Muscle layer of duodenum (tissue), 2 donors: ENCODE measurements at regions not wholly inside any gene's neighbourhood (a gene's known extent, or its start where the extent isn't known, plus 50 kb on each side); places are given as distances from the start of the nearest gene placed in this dataset.
"Not testable (repeated sequence)": the region's sequence is repeated elsewhere in the genome, so short reads cannot be mapped to it uniquely, and the experiment has no call there.

Experiments used
- H3K27ac ChIP-seq: one replicate; pipeline ENCODE4 v1.7.0; 2013; ENCODE audit warnings: mild to moderate bottlenecking, low read length
- H3K27me3 ChIP-seq: one replicate; pipeline ENCODE4 v1.7.0; 2013; ENCODE audit warnings: low read depth, mild to moderate bottlenecking, control low read depth, low read length
- H3K36me3 ChIP-seq, 2 donors: one replicate each; pipeline ENCODE4 v1.7.0; 2013; ENCODE audit warnings: low read length in 2 of 2, control low read depth in 1 of 2, mild to moderate bottlenecking in 1 of 2; ENCODE audit not compliant: insufficient read depth in 2 of 2, control insufficient read depth in 1 of 2
- H3K4me1 ChIP-seq, 2 donors: one replicate each; pipeline ENCODE4 v1.7.0; 2013; ENCODE audit warnings: low read length in 2 of 2, mild to moderate bottlenecking in 2 of 2, control low read depth in 1 of 2, moderate library complexity in 1 of 2; ENCODE audit not compliant: insufficient read depth in 2 of 2, control insufficient read depth in 1 of 2
- H3K4me3 ChIP-seq, 2 donors: one replicate each; pipeline ENCODE4 v1.7.0; 2013; ENCODE audit warnings: low read length in 2 of 2, low read depth in 1 of 2, mild to moderate bottlenecking in 1 of 2
- H3K9me3 ChIP-seq, 2 donors: one replicate each; pipeline ENCODE4 v1.7.0; 2013; ENCODE audit warnings: low read length in 2 of 2, control low read depth in 1 of 2, mild to moderate bottlenecking in 1 of 2; ENCODE audit not compliant: control insufficient read depth in 1 of 2
- donor health status: healthy.

DNA sequence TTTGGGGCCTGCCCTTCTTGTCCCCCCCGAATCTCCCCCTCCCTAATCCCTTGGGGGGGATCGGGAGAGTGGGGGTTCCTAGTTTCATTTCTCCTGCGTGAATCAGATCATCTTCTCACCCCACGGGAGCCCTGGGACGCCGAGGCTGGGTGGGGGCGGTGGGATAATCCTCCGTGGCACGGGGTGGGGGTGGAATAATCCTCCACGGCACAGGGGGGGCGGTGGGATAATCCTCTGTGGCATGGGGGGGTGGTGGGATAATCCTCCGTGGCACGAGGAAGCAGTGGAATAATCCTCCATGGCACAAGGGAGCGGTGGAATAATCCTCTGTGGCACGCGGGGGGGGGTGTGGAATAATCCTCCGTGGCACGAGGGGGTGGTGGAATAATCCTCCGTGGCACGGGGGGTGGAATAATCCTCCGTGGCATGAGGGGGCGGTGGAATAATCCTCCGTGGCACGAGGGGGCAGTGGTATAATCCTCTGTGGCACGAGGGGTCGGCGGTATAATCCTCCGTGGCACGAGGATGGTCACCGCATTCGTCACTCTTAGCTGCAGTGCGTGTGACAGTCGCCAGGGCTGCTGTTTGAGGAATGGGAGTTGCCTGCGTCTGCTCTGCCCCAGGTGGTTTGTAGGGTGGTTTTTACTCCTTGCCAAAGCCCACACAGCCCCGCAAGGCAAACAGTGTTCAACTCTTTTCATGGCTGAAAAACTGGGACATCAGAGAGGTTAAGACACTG is 156.9 kb downstream of the LAT start:
- H3K9me3 ChIP-seq, result no peaks in the 10 kb centered on the region
- no peaks in the 10 kb centered on the region for H3K27me3 ChIP-seq
- no peak overlapping the region for H3K4me3 ChIP-seq
- peaks cover 0 to 4% of the 10 kb centered on the region in 2 donors for H3K4me1 ChIP-seq
- no peak overlapping the region for H3K27ac ChIP-seq
- peaks cover 0 to 4% of the 10 kb centered on the region in 2 donors for H3K36me3 ChIP-seq

DNA sequence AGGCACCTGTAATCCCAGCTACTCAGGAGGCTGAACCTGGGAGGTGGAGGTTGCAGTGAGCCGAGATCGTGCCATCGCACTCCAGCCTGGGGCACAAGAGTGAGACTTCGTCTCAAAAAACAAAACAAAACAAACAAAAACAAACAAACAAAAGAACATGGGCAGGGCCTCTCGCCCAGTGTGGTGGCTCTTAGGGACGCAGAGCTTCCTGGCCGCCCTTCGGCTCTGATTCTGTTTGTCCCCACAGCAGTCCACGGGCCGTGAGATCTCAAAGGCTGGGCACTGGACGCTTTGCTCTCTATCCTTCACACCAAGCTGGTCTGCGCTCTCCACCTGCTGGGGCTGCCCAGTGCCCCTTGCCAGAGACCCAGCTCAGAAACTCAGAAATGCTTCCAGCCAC is 156.3 kb downstream of the LAT start:
- not testable (repeated sequence) for H3K4me3 ChIP-seq, H3K27ac ChIP-seq, H3K4me1 ChIP-seq, H3K27me3 ChIP-seq, H3K36me3 ChIP-seq, H3K9me3 ChIP-seq

- H3K27ac ChIP-seq, H3K36me3 ChIP-seq, H3K27me3 ChIP-seq, H3K4me1 ChIP-seq, H3K4me3 ChIP-seq, H3K9me3 ChIP-seq: not testable (repeated sequence)
Measured at GRCh38 chr16:29139901-29140855, 155.3 kb downstream of the LAT start.

GRCh38 chr16:29139261-29139802 is 154.5 kb downstream of the LAT start:
- H3K4me1 ChIP-seq, result peaks cover 0 to 4% of the 10 kb centered on the region in 2 donors
- no peaks in the 10 kb centered on the region for H3K27me3 ChIP-seq
- no peak overlapping the region for H3K27ac ChIP-seq
- H3K9me3 ChIP-seq, result no peaks in the 10 kb centered on the region
- no peaks in the 10 kb centered on the region for H3K36me3 ChIP-seq
- no peak overlapping the region for H3K4me3 ChIP-seq

DNA sequence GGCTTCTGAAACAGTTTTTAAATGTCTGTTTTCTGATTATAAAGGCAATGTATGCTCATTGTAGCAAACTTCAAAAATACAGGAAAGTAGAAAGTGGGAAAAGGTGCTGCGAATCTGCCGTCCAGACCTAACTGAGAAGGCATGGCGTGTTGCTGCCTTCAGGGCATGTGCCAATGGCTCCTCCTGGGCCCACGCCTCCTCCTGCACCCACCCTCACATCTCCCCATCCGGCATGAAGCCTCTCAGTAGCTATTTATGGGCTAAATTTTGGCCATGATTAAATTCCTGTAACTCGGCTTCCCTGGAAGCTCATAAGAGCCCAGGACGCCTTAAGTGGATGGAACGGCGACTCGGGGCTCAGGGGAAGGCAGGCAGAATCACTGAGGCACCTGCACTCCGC is 153.8 kb downstream of the LAT start:
- not testable (repeated sequence) for H3K27ac ChIP-seq, H3K9me3 ChIP-seq, H3K4me3 ChIP-seq, H3K4me1 ChIP-seq, H3K36me3 ChIP-seq, H3K27me3 ChIP-seq

DNA sequence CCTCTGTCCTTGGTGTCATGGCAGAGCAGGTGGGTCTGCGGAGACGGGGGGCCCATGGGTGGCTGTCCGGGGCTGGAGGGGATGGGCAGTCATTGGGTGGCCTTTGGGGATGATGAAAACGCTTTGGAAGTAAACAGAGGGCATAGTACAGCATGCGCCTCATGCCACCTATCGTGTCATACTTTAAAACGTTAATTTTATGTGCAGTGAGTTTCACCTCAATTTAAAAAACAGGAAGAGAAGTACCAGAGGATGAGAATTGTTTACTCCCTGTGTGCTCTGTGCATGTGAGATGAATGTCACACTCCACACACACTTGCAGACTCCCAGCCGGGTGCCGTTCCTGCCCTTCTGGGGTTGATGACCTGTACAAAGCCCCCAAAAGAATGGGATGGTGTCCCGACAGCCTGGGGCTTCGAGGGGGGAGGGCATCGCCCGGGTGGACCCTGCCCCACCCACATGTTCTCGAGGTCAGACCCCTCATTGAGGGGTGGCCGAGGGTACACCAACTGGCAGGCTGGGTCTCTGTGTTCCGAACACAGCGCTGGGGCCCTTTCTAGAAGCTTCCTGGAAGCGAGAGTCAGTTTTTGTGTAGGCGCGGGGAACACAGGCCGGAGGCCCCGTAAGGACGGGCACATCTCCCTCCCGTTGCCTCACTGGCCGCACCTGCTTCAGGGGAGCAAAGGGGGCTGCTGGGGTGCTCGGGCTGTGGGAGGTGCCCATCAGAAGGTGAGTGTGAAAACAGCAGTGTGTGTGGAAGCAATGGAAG is 153.2 kb downstream of the LAT start:
- H3K4me3 ChIP-seq, H3K27me3 ChIP-seq, H3K36me3 ChIP-seq, H3K9me3 ChIP-seq, H3K4me1 ChIP-seq, H3K27ac ChIP-seq: not testable (repeated sequence)

DNA sequence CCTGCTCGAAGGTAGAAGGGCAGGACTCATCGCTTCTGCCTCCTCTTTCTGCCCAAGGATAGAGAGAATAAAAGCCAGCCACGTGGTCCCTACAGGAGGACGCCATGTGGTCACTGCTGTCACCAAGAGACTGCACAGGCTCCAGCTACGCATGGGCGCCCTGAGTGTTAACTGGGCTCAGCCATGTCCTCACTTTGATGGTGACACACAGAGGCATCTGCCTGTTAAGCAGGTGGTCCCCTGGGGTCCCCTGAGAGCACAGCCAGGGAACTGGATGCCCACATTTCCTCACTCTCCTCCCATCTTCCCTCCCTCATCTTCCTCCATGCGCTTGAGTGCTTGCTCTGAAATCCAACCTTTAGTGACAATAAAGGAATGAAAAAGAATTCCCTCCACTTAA is 152.6 kb downstream of the LAT start:
- not testable (repeated sequence) for H3K27ac ChIP-seq, H3K4me3 ChIP-seq, H3K27me3 ChIP-seq, H3K9me3 ChIP-seq, H3K36me3 ChIP-seq, H3K4me1 ChIP-seq

DNA sequence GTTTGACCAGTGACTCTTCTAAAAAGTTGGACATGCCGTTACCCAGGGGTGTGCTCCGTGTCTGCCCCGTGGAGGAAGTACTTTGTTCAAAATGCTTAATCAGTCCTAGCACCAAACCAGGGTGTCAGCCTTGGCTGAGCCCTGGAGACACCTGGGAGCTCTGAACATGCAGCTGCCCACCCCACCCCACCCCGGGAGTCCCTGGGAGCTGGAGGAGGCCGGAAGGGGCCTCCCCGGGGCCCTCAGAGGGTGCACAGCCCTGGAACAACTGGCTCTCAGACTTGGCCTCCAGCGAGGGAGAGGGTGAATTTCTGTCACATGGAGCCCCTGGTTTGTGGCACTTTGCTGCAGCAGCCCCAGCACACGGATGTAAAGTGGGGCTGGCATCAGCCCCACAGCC is 152.1 kb downstream of the LAT start:
- H3K4me1 ChIP-seq, H3K36me3 ChIP-seq, H3K9me3 ChIP-seq, H3K27ac ChIP-seq, H3K27me3 ChIP-seq, H3K4me3 ChIP-seq: not testable (repeated sequence)

- H3K27me3 ChIP-seq, result not testable (repeated sequence)
Measured at GRCh38 chr16:29136046-29136696, 151.3 kb downstream of the LAT start.

DNA sequence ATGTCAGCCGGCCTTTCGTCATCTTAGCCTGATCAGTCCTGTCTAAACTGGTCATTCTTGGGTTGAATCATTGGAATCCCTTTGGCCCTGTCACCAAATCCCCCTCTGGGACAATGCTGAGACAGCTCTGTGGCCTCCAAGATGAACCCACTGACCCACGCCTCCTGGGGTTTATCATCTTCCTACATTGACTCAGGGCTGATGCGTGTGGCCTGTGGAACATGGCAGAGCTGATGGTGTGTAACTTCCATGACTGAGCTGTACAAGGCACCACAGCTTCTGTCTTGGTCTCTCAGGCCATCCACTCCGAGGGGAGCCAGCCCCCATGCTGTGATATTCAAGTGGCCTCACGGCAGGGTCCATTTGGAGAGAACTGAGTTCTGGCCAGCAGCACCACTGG is 150.2 kb downstream of the LAT start:
- not testable (repeated sequence) for H3K27me3 ChIP-seq, H3K27ac ChIP-seq, H3K4me1 ChIP-seq, H3K36me3 ChIP-seq, H3K9me3 ChIP-seq, H3K4me3 ChIP-seq

More at GRCh38 chr16:29136046-29136696, 151.3 kb downstream of the LAT start:
- not testable (repeated sequence) for H3K4me3 ChIP-seq, H3K27ac ChIP-seq, H3K4me1 ChIP-seq, H3K9me3 ChIP-seq, H3K36me3 ChIP-seq
